Esophagus muscularis mucosa (tissue), 4 donors: ENCODE measurements at regions not wholly inside any gene's neighbourhood (a gene's known extent, or its start where the extent isn't known, plus 50 kb on each side); places are given as distances from the start of the nearest gene placed in this dataset.

Source experiments
- DNase-seq: peaks from one replicate; pipeline ENCODE4 v3.0.0-alpha.2; 2017; ENCODE audit errors: extremely low spot score
- H3K27ac ChIP-seq, 4 donors: fragments of 200-600 bp; sonication (generic); replicated peaks in 1 of 4; 1 replicate in 3 of 4; 2 replicates in 1 of 4; pipeline ENCODE4 v1.5.1; 2016 to 2019; ENCODE audit warnings: mild to moderate bottlenecking in 1 of 4
- H3K27me3 ChIP-seq, 4 donors: fragments of 200-600 bp; sonication (generic); one replicate each; pipeline versions ENCODE4 v1.5.1 to v1.6.0; 2016 to 2019
- H3K36me3 ChIP-seq, 4 donors: fragments of 200-600 bp; sonication (generic); one replicate each; pipeline ENCODE4 v1.5.1; 2016 to 2019
- H3K4me1 ChIP-seq, 4 donors: fragments of 200-600 bp; sonication (generic); one replicate each; pipeline ENCODE4 v1.5.1; 2016 to 2019
- H3K4me3 ChIP-seq, 4 donors: fragments of 200-600 bp; sonication (generic); 1 replicate in 2 of 4; 2 replicates in 2 of 4; pipeline ENCODE4 v1.5.1; 2016 to 2019; ENCODE audit warnings: mild to moderate bottlenecking in 4 of 4, moderate library complexity in 1 of 4
- H3K9me3 ChIP-seq, 4 donors: fragments of 200-600 bp; sonication (generic); 1 replicate in 3 of 4; 2 replicates in 1 of 4; pipeline ENCODE4 v1.5.1; 2016 to 2019
- EP300 ChIP-seq: sonication (generic); formaldehyde crosslinking; IDR thresholded peaks from one replicate; pipeline ENCODE4 v1.6.1; 2017; ENCODE audit warnings: antibody characterized with exemption
- POLR2A ChIP-seq: fragments of 450-650 bp; IDR thresholded peaks from one replicate; pipeline ENCODE4 v1.6.1; 2017; ENCODE audit warnings: antibody characterized with exemption, moderate library complexity, mild to moderate bottlenecking, low read depth
- POLR2AphosphoS5 ChIP-seq, 2 donors: sonication (generic); formaldehyde crosslinking; IDR thresholded peaks; one replicate each; pipeline ENCODE4 v1.6.1; 2017; ENCODE audit warnings: antibody characterized with exemption in 2 of 2
- WGBS: methylation state at CpG from one replicate; pipeline ENCODE4 v1.1.5; 2018; 5-methylcytosine and 5-hydroxymethylcytosine counted together
- intact Hi-C: fragments of 100-400 bp; cut with DNase I; formaldehyde crosslinking; loops from one replicate; pipeline ENCODE4 v1.15.1; 2023
- TF ChIP-seq, protein P1 (sequence below), 3 experiments: fragments of 200-600 bp in 2 of 3; fragments of 450-650 bp in 1 of 3; sonication (generic) in 2 of 3; IDR thresholded peaks; one replicate each; pipeline ENCODE4 v1.5.1; 2017 to 2019; ENCODE audit warnings: antibody characterized with exemption in 3 of 3, mild to moderate bottlenecking in 2 of 3, moderate library complexity in 1 of 3

DNA sequence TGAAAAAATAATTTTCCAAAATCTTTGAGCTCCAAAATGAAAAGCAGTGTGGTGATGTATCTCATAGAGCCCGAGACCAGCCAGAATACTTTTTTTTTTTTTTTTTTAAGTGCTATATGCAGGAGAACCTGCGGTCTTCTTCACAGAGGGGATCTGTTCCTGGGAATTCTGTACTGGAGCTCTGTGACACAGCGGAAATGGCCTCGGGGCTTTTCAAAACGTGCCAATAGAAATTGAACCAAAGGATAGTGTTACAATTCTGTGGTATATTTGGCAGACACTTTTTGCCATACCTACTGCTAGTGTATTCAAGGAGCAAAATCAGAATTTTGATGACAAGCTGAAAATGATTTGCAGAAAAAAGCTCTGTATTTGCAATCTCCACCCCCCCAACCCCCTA lies 1429.3 kb upstream of the LRRTM3 start:
- no peaks in the 10 kb centered on the region for H3K36me3 ChIP-seq
- DNase-seq = no peak
- H3K9me3 ChIP-seq = no peaks in the 10 kb centered on the region
- H3K4me3 ChIP-seq = no peak overlapping the region
- no peak overlapping the region for H3K27ac ChIP-seq
- H3K4me1 ChIP-seq = no peaks in the 10 kb centered on the region
- TF ChIP-seq, protein P1, sequence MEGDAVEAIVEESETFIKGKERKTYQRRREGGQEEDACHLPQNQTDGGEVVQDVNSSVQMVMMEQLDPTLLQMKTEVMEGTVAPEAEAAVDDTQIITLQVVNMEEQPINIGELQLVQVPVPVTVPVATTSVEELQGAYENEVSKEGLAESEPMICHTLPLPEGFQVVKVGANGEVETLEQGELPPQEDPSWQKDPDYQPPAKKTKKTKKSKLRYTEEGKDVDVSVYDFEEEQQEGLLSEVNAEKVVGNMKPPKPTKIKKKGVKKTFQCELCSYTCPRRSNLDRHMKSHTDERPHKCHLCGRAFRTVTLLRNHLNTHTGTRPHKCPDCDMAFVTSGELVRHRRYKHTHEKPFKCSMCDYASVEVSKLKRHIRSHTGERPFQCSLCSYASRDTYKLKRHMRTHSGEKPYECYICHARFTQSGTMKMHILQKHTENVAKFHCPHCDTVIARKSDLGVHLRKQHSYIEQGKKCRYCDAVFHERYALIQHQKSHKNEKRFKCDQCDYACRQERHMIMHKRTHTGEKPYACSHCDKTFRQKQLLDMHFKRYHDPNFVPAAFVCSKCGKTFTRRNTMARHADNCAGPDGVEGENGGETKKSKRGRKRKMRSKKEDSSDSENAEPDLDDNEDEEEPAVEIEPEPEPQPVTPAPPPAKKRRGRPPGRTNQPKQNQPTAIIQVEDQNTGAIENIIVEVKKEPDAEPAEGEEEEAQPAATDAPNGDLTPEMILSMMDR (IDR thresholded peaks at IDR 0.05) = no peak
- TF ChIP-seq POLR2AphosphoS5 (IDR thresholded peaks at IDR 0.05) = no peak
- no peak for TF ChIP-seq EP300
- no peak for TF ChIP-seq POLR2A
- H3K27me3 ChIP-seq = no peaks in the 10 kb centered on the region
- intact Hi-C loops = no loop called here
- WGBS = 81% methylated on average over 5 of the region's 5 CpGs

- TF ChIP-seq EP300 = no peak
- TF ChIP-seq POLR2AphosphoS5 (IDR thresholded peaks at IDR 0.05) = no peak
- no peak for TF ChIP-seq POLR2A
- TF ChIP-seq, protein P1 (IDR thresholded peaks at IDR 0.05) = no peak
- Histone ChIP-seq H3K36me3 (no peaks in the 10 kb centered on the region), H3K27me3 (no peaks in the 10 kb centered on the region), H3K27ac (no peak overlapping the region), H3K4me1 (no peaks in the 10 kb centered on the region), H3K9me3 (no peaks in the 10 kb centered on the region), H3K4me3 (no peak overlapping the region)
- intact Hi-C loops = no loop called here
- DNase-seq = no peak
These were observed 1428.0 kb upstream of the LRRTM3 start for GRCh38 chr10:65497837-65498236.

DNA sequence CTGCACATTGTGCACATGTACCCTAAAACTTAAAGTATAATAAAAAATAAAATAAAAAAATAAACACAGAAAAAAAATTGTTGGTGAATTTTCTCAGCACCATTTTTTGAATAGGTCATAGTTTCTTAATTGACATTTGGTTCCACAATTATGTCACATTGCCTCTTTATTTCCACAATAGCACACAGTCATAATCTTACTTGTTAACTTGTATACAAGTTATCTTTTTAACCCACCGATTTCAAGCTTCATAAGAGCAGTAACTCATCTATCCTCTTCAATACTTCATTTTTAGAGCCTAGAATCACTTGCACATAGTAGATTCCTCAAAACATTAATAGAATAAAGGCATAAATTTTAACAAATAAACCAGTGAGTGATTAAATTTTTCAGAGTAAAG lies 1425.1 kb upstream of the LRRTM3 start:
- TF ChIP-seq POLR2AphosphoS5 (IDR thresholded peaks at IDR 0.05) = no peak
- TF ChIP-seq, protein P1 (IDR thresholded peaks at IDR 0.05) = no peak
- no peak for TF ChIP-seq EP300
- TF ChIP-seq POLR2A = no peak
- H3K4me1 ChIP-seq = no peaks in the 10 kb centered on the region
- WGBS = 90% methylated on average over 1 of the region's 1 CpG
- no peaks in the 10 kb centered on the region for H3K9me3 ChIP-seq
- no peak for DNase-seq
- H3K36me3 ChIP-seq = no peaks in the 10 kb centered on the region
- H3K4me3 ChIP-seq = no peak overlapping the region
- H3K27ac ChIP-seq = no peak overlapping the region
- H3K27me3 ChIP-seq = no peaks in the 10 kb centered on the region
- intact Hi-C loops = no loop called here

GRCh38 chr10:65501259-65501658 lies 1424.6 kb upstream of the LRRTM3 start:
- no peak overlapping the region for H3K27ac ChIP-seq
- TF ChIP-seq, protein P1 (IDR thresholded peaks at IDR 0.05) = no peak
- TF ChIP-seq EP300 (no peak), POLR2A (no peak), POLR2AphosphoS5 (IDR thresholded peaks at IDR 0.05) (no peak)
- intact Hi-C loops = no loop called here
- 92% methylated on average over 3 of the region's 3 CpGs for WGBS
- no peaks in the 10 kb centered on the region for H3K4me1 ChIP-seq
- no peaks in the 10 kb centered on the region for H3K9me3 ChIP-seq
- H3K27me3 ChIP-seq = no peaks in the 10 kb centered on the region
- DNase-seq = no peak
- H3K36me3 ChIP-seq = no peaks in the 10 kb centered on the region
- H3K4me3 ChIP-seq = no peak overlapping the region

DNA sequence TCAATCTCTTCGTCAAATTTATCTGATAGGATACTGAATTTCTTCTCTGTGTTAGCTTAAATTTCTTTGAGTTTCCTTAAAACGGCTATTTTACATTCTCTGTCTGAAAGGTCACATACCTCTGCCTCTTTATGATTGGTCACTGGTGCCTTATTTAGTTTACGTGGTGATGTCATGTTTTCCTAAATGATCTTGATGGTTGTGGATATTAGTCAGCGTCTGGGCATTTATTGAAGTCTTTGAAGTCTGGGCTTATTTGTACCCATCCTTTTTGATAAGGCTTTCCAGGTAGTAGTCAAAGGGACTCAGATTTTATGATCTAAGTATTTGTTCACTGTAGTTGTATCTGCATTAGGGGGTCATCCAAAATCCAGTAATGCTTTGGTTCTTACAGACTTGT lies 1407.5 kb upstream of the LRRTM3 start:
- H3K27me3 ChIP-seq = no peaks in the 10 kb centered on the region
- intact Hi-C loops = no loop called here
- DNase-seq = no peak
- no peaks in the 10 kb centered on the region for H3K36me3 ChIP-seq
- peaks cover 0 to 4% (median 0%) of the 10 kb centered on the region in 4 donors for H3K9me3 ChIP-seq
- H3K27ac ChIP-seq = no peak overlapping the region
- WGBS = 81% methylated on average over 4 of the region's 4 CpGs
- no peaks in the 10 kb centered on the region for H3K4me1 ChIP-seq
- TF ChIP-seq, protein P1 (IDR thresholded peaks at IDR 0.05) = no peak
- TF ChIP-seq POLR2A (no peak), EP300 (no peak), POLR2AphosphoS5 (IDR thresholded peaks at IDR 0.05) (no peak)
- H3K4me3 ChIP-seq = no peak overlapping the region
